ENCODE measurements at regions not wholly inside any gene's neighbourhood (a gene's known extent, or its start where the extent isn't known, plus 50 kb on each side); places are given as distances from the start of the nearest gene placed in this dataset.

- ATAC-seq (no peak), DNase-seq (ENCODE audit: low read depth, low spot score) (no peak)
- POLR2A ChIA-PET: no interaction called here
- Histone ChIP-seq H3K4me1 (ENCODE audit: control insufficient read depth, insufficient read depth, low read length) (no peaks in the 10 kb centered on the region), H3K9me3 (ENCODE audit: control insufficient read depth, insufficient read depth, low read depth, low read length) (no peaks in the 10 kb centered on the region), H3K27me3 (ENCODE audit: control insufficient read depth, insufficient read depth, low read length) (no peaks in the 10 kb centered on the region), H3K4me3 (ENCODE audit: low read depth in 2 of 2, low read length in 2 of 2) (no peak overlapping the region), H3K36me3 (ENCODE audit: control insufficient read depth, insufficient read depth, low read length) (no peaks in the 10 kb centered on the region), H3K27ac (ENCODE audit: low read length) (no peak overlapping the region)
- in situ Hi-C loops (cut with HindIII; ENCODE audit: low pct_unique_long_range_greater_than_20kb, low sequenced_read_pairs): no loop called here
- no TSS peak for BruUV-seq (replicated peaks)
- intact Hi-C loops (cut with micrococcal nuclease; ENCODE audit: unreplicated experiment): no loop called here
- no peak for TF ChIP-seq TCF7L2 (IDR thresholded peaks at IDR 0.05; ENCODE audit: low read depth, low read length)
- no peak for TF ChIP-seq POLR2AphosphoS5 (IDR thresholded peaks at IDR 0.05; ENCODE audit: low read depth, low read length)
- TF ChIP-seq CTCF (IDR thresholded peaks at IDR 0.05): no peak
- TF ChIP-seq SIN3A (IDR thresholded peaks at IDR 0.05; ENCODE audit: borderline replicate concordance, insufficient read depth, low read depth, low read length): no peak
- TF ChIP-seq REST (IDR thresholded peaks at IDR 0.05; ENCODE audit: insufficient read depth in 1 of 2, low read depth in 2 of 2, low read length in 1 of 2): no peak
- CTCF ChIA-PET: no interaction called here
Observed at GRCh38 chr4:96497621-96498020, 657.7 kb downstream of the PDHA2 start.

- POLR2A ChIA-PET: no interaction called here
Observed at GRCh38 chr4:96504386-96504785, 664.5 kb downstream of the PDHA2 start.

More at GRCh38 chr4:96504386-96504785, 664.5 kb downstream of the PDHA2 start:
- Histone ChIP-seq H3K27ac (ENCODE audit: low read length) (no peak overlapping the region), H3K4me3 (ENCODE audit: low read depth in 2 of 2, low read length in 2 of 2) (no peak overlapping the region), H3K4me1 (ENCODE audit: control insufficient read depth, insufficient read depth, low read length) (no peaks in the 10 kb centered on the region), H3K36me3 (ENCODE audit: control insufficient read depth, insufficient read depth, low read length) (no peaks in the 10 kb centered on the region), H3K9me3 (ENCODE audit: control insufficient read depth, insufficient read depth, low read depth, low read length) (no peaks in the 10 kb centered on the region), H3K27me3 (ENCODE audit: control insufficient read depth, insufficient read depth, low read length) (no peaks in the 10 kb centered on the region)
- intact Hi-C loops (cut with micrococcal nuclease; ENCODE audit: unreplicated experiment) (no loop called here), in situ Hi-C loops (cut with HindIII; ENCODE audit: low pct_unique_long_range_greater_than_20kb, low sequenced_read_pairs) (no loop called here)
- no TSS peak for BruUV-seq (replicated peaks)
- ATAC-seq (no peak), DNase-seq (ENCODE audit: low read depth, low spot score) (no peak)
- TF ChIP-seq CTCF (IDR thresholded peaks at IDR 0.05) (no peak), SIN3A (IDR thresholded peaks at IDR 0.05; ENCODE audit: borderline replicate concordance, insufficient read depth, low read depth, low read length) (no peak), REST (IDR thresholded peaks at IDR 0.05; ENCODE audit: insufficient read depth in 1 of 2, low read depth in 2 of 2, low read length in 1 of 2) (no peak), TCF7L2 (IDR thresholded peaks at IDR 0.05; ENCODE audit: low read depth, low read length) (no peak), POLR2AphosphoS5 (IDR thresholded peaks at IDR 0.05; ENCODE audit: low read depth, low read length) (no peak)
- CTCF ChIA-PET: no interaction called here

All from Panc1 (cell line).